Kasumi-1 (cell line): ENCODE measurements at regions not wholly inside any gene's neighbourhood (a gene's known extent, or its start where the extent isn't known, plus 50 kb on each side); places are given as distances from the start of the nearest gene placed in this dataset.

Experiments used
- DNase-seq, 2 experiments: peaks; one replicate each; lab custom pipeline; 2025; lab: John Stamatoyannopoulos, UW

DNA sequence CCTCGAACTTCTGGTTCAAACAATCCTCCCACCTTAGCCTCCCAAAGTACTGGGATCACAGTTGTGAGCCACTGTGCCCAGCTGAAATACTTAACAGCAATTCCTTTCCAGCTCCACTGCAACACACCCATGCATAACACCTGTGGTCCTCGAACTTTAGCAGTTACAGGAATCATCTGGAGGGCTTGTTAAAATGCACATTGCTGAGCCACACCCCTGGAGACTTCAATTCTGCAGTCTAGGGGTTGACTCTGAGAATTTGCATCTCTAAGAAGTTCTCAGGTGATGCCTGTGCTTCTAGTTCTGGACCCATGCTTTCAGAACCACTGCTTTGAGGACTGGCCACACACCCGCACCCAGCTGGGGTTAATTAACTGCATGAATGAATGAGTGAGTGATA, 53.1 kb upstream of the UBL3 start:
- DNase-seq = no peak

DNA sequence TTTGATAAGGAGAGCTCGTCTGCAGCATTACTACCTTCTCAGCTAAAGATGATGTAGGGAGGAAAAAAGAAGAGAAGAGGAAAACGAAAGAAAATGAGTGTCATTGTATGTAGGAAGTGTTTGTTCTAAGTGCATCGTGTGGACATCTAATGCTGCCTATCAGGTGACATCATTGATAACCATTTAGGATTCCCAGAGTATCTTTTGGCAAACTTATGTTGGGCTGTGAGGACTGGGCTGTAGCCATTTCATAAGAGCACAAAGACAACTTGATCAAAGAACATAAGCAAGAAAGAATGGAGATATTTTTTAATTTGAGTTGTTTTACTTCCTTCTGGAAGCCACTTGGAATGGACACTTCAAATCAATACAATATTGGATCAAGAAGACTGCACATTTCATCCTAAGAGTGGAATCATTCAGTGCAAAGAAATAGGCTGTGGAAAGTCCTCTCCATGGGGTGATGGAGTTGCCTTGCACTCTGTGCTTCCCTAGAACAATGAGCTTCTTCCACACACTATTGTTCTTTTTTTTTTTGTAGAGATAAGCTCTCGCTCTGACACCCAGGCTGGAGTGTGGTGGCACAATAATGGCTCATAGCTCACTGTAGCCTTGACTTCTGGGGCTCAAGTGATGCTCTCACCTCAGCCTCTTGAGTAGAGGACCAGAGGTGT, 52.4 kb upstream of the UBL3 start:
- DNase-seq = no peak

DNA sequence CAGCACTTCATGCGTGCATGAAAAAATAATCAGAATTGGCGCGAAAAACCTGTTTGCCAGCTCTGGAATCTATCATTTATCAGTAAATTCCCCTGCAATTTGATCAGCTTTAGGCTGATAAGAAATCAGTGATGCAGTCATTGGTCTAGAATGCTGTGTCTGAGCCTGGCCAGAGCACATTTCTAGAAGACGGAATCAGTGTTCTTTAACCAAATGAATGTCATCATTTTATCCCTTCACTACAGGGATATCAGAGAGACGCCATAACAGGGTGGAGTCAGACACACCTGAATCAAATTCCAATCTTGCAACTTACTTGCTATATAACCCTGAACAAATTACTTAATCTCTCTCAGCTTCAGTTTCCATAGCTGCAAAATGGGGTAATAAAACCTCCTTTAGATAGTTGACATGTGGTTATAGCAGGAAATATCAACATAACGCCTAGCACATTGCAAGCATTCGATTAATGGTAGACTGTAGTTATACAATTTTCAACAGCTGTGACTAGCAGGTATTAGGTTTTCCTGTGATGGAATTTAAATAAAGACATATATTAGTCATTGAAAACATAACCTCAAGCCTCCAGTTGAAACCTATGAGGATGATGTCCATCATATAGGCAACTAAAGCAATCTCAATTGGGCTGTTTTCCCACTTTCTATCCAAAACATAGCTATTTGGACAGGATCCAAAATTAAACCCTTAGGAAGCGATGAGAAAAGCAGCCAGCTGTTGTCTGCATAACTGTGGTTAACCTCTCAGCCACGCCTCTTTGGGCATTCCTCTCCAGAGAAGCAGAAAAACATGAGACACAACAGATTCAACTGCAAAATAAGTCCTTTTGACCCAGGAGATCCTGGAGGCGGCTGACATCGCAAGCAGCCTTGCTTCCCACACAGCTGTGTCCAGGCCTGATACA, 51.6 kb upstream of the UBL3 start:
- DNase-seq = peak; percentile 29 to 32
